ENCODE measurements at regions not wholly inside any gene's neighbourhood (a gene's known extent, or its start where the extent isn't known, plus 50 kb on each side); places are given as distances from the start of the nearest gene placed in this dataset.

DNA sequence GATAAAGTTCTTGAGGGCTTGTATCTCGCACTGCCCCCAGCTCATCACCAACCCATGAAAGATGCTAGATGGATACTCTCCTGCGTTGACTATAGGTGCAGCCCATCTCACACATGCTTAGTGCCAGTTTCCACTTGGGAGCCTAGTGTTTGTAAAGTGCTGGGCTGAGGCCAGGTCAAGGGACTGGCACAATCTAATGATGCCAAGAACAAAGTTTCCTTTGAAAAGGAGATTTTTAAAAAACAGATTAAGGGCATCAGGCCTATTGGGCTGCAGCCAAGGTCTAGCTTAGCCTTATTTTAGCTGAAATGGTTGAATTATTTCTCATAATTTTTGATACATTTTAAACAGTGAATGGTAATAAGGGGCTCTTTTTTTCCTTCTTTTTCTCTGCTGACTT, 259.0 kb downstream of the ADRA2A start:
- no peaks in the 10 kb centered on the region for H3K36me3 ChIP-seq (ENCODE audit: low read depth)
- H3K9me3 ChIP-seq (ENCODE audit: severe bottlenecking): no peaks in the 10 kb centered on the region
- no peak overlapping the region for H3K27ac ChIP-seq (ENCODE audit: poor library complexity, severe bottlenecking)
- TF ChIP-seq, protein P1, sequence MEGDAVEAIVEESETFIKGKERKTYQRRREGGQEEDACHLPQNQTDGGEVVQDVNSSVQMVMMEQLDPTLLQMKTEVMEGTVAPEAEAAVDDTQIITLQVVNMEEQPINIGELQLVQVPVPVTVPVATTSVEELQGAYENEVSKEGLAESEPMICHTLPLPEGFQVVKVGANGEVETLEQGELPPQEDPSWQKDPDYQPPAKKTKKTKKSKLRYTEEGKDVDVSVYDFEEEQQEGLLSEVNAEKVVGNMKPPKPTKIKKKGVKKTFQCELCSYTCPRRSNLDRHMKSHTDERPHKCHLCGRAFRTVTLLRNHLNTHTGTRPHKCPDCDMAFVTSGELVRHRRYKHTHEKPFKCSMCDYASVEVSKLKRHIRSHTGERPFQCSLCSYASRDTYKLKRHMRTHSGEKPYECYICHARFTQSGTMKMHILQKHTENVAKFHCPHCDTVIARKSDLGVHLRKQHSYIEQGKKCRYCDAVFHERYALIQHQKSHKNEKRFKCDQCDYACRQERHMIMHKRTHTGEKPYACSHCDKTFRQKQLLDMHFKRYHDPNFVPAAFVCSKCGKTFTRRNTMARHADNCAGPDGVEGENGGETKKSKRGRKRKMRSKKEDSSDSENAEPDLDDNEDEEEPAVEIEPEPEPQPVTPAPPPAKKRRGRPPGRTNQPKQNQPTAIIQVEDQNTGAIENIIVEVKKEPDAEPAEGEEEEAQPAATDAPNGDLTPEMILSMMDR (IDR thresholded peaks at IDR 0.05; ENCODE audit: poor library complexity, severe bottlenecking): no peak
- no peak for DNase-seq (ENCODE audit: low spot score)
- no peaks in the 10 kb centered on the region for H3K27me3 ChIP-seq (ENCODE audit: insufficient read depth, poor library complexity, severe bottlenecking)
- H3K4me1 ChIP-seq (ENCODE audit: insufficient read depth, poor library complexity, severe bottlenecking): no peaks in the 10 kb centered on the region
- H3K4me3 ChIP-seq (ENCODE audit: severe bottlenecking): no peak overlapping the region
- ATAC-seq (ENCODE audit: low read depth): no peak

DNA sequence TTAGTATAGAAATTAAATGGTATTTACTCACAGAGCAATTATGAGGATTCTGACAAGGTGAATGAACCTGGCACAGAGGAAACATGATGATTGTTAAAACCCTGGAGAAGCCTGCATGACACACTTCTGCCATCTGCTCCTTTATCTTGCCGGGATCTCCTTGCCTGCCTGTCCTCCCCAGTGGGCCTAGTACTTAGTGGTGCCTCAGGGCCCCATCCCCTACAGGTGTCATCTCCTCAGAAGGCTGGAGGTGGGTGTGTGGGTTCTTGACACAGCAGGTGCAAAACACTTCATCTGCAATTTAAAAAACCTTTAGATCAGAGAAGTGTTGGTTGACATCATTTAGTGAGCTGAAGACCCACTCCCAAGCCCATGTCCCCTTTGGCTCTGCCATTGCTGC, 261.2 kb downstream of the ADRA2A start:
- Histone ChIP-seq H3K9me3 (ENCODE audit: severe bottlenecking) (no peaks in the 10 kb centered on the region), H3K4me3 (ENCODE audit: severe bottlenecking) (no peak overlapping the region), H3K36me3 (ENCODE audit: low read depth) (no peaks in the 10 kb centered on the region), H3K4me1 (ENCODE audit: insufficient read depth, poor library complexity, severe bottlenecking) (no peaks in the 10 kb centered on the region), H3K27ac (ENCODE audit: poor library complexity, severe bottlenecking) (no peak overlapping the region), H3K27me3 (ENCODE audit: insufficient read depth, poor library complexity, severe bottlenecking) (no peaks in the 10 kb centered on the region)
- DNase-seq (ENCODE audit: low spot score) (no peak), ATAC-seq (ENCODE audit: low read depth) (no peak)
- TF ChIP-seq, protein P1 (IDR thresholded peaks at IDR 0.05; ENCODE audit: poor library complexity, severe bottlenecking): no peak

- H3K27ac ChIP-seq (ENCODE audit: poor library complexity, severe bottlenecking): no peak overlapping the region
- no peak overlapping the region for H3K4me3 ChIP-seq (ENCODE audit: severe bottlenecking)
- ATAC-seq (ENCODE audit: low read depth): no peak
- no peaks in the 10 kb centered on the region for H3K27me3 ChIP-seq (ENCODE audit: insufficient read depth, poor library complexity, severe bottlenecking)
- TF ChIP-seq, protein P1 (IDR thresholded peaks at IDR 0.05; ENCODE audit: poor library complexity, severe bottlenecking): no peak
- H3K9me3 ChIP-seq (ENCODE audit: severe bottlenecking): no peaks in the 10 kb centered on the region
- no peak for DNase-seq (ENCODE audit: low spot score)
- no peaks in the 10 kb centered on the region for H3K4me1 ChIP-seq (ENCODE audit: insufficient read depth, poor library complexity, severe bottlenecking)
- no peaks in the 10 kb centered on the region for H3K36me3 ChIP-seq (ENCODE audit: low read depth)
These were observed 262.0 kb downstream of the ADRA2A start for GRCh38 chr10:111338805-111339204.

DNA sequence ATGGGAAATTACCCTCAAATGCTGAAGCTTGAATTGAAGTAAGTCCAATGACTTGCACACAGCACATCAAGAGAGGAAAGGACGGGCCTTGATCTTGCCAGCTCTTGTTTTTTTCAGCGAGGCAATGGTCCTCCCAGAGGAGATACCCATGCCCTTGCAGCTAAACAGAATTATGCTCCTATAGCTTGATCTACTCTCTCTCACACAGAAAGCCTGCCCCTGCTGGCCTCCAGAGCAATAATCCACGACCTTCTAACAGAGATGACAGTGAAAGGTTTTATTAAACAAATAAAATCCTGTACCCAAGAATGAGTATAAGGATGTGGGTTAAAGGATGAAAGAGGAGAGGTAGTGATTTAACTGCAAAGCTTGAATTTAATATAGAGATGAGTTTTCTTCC, 268.0 kb downstream of the ADRA2A start:
- ATAC-seq (ENCODE audit: low read depth): no peak
- Histone ChIP-seq H3K27me3 (ENCODE audit: insufficient read depth, poor library complexity, severe bottlenecking) (peaks cover 3% of the 10 kb centered on the region), H3K27ac (ENCODE audit: poor library complexity, severe bottlenecking) (no peak overlapping the region), H3K4me1 (ENCODE audit: insufficient read depth, poor library complexity, severe bottlenecking) (no peaks in the 10 kb centered on the region), H3K4me3 (ENCODE audit: severe bottlenecking) (no peak overlapping the region), H3K36me3 (ENCODE audit: low read depth) (no peaks in the 10 kb centered on the region), H3K9me3 (ENCODE audit: severe bottlenecking) (no peaks in the 10 kb centered on the region)
- DNase-seq (ENCODE audit: low spot score): no peak
- TF ChIP-seq, protein P1 (IDR thresholded peaks at IDR 0.05; ENCODE audit: poor library complexity, severe bottlenecking): peak; percentile 20

- Histone ChIP-seq H3K27me3 (ENCODE audit: insufficient read depth, poor library complexity, severe bottlenecking) (peaks cover 3% of the 10 kb centered on the region), H3K4me1 (ENCODE audit: insufficient read depth, poor library complexity, severe bottlenecking) (no peaks in the 10 kb centered on the region), H3K27ac (ENCODE audit: poor library complexity, severe bottlenecking) (no peak overlapping the region), H3K36me3 (ENCODE audit: low read depth) (no peaks in the 10 kb centered on the region), H3K9me3 (ENCODE audit: severe bottlenecking) (no peaks in the 10 kb centered on the region), H3K4me3 (ENCODE audit: severe bottlenecking) (no peak overlapping the region)
- ATAC-seq (ENCODE audit: low read depth) (no peak), DNase-seq (ENCODE audit: low spot score) (no peak)
- TF ChIP-seq, protein P1 (IDR thresholded peaks at IDR 0.05; ENCODE audit: poor library complexity, severe bottlenecking): no peak
These were observed 270.7 kb downstream of the ADRA2A start for GRCh38 chr10:111347386-111348013.

Data from RWPE2 (cell line).